Liver (tissue), 8 donors: ENCODE measurements at regions not wholly inside any gene's neighbourhood (a gene's known extent, or its start where the extent isn't known, plus 50 kb on each side); places are given as distances from the start of the nearest gene placed in this dataset.

ENCODE experiments used
- DNase-seq: peaks from one replicate; pipeline ENCODE4 v3.0.0-alpha.2; 2017; ENCODE audit warnings: low spot score
- H3K27ac ChIP-seq, 2 donors: one replicate each; pipeline ENCODE4 v1.7.0; 2013; ENCODE audit warnings: inconsistent platforms in 2 of 2, low read length in 2 of 2, control low read depth in 1 of 2, low read depth in 1 of 2, mild to moderate bottlenecking in 1 of 2
- H3K27me3 ChIP-seq, 4 donors: one replicate each; pipeline versions ENCODE4 v1.6.1 to v1.7.0; 2013; ENCODE audit warnings: low read length in 3 of 4, inconsistent platforms in 1 of 4, mild to moderate bottlenecking in 1 of 4, moderate library complexity in 1 of 4; ENCODE audit not compliant: control insufficient read depth in 4 of 4, insufficient read depth in 4 of 4
- H3K36me3 ChIP-seq, 4 donors: one replicate each; pipeline versions ENCODE4 v1.6.1 to v1.7.0; 2013; ENCODE audit warnings: low read length in 3 of 4, mild to moderate bottlenecking in 3 of 4, low read depth in 1 of 4, moderate library complexity in 1 of 4; ENCODE audit not compliant: control insufficient read depth in 4 of 4, insufficient read depth in 3 of 4
- H3K4me1 ChIP-seq, 4 donors: one replicate each; pipeline versions ENCODE4 v1.6.1 to v1.7.0; 2013; ENCODE audit warnings: low read length in 3 of 4, mild to moderate bottlenecking in 3 of 4, moderate library complexity in 1 of 4; ENCODE audit not compliant: control insufficient read depth in 4 of 4, insufficient read depth in 4 of 4
- H3K4me3 ChIP-seq, 3 donors: one replicate each; pipeline versions ENCODE4 v1.6.1 to v1.7.0; 2013; ENCODE audit warnings: low read length in 3 of 3, control low read depth in 1 of 3, low read depth in 1 of 3, mild to moderate bottlenecking in 1 of 3
- H3K9ac ChIP-seq, 2 donors: one replicate each; pipeline ENCODE4 v1.7.0; 2013; ENCODE audit warnings: low read length in 2 of 2, mild to moderate bottlenecking in 2 of 2, moderate library complexity in 2 of 2, control low read depth in 1 of 2, low read depth in 1 of 2
- H3K9me3 ChIP-seq, 4 donors: one replicate each; pipeline versions ENCODE4 v1.6.1 to v1.7.0; 2013; ENCODE audit warnings: low read length in 3 of 4; ENCODE audit not compliant: control insufficient read depth in 4 of 4
- ATF3 ChIP-seq: IDR thresholded peaks from 2 replicates; pipeline ENCODE4 v1.6.1; 2016; ENCODE audit warnings: antibody characterized with exemption
- EGR1 ChIP-seq, 2 donors: IDR thresholded peaks; 2 replicates each; pipeline ENCODE4 v1.6.1; 2016 to 2018; ENCODE audit warnings: antibody characterized with exemption in 2 of 2, low read depth in 2 of 2
- FOXA1 ChIP-seq: IDR thresholded peaks from 2 replicates; pipeline ENCODE4 v1.6.1; 2016; ENCODE audit warnings: antibody characterized with exemption
- FOXA2 ChIP-seq: IDR thresholded peaks from 2 replicates; pipeline ENCODE4 v1.6.1; 2016; ENCODE audit warnings: antibody characterized with exemption
- GABPA ChIP-seq, 2 donors: IDR thresholded peaks in 1 of 2; conservative IDR thresholded peaks in 1 of 2; 2 replicates each; pipeline ENCODE4 v1.6.1; 2016; ENCODE audit warnings: antibody characterized with exemption in 2 of 2, mild to moderate bottlenecking in 1 of 2, moderate library complexity in 1 of 2
- HNF4A ChIP-seq, 2 donors: conservative IDR thresholded peaks; 2 replicates each; pipeline ENCODE4 v1.6.1; 2016; ENCODE audit warnings: antibody characterized with exemption in 2 of 2, mild to moderate bottlenecking in 2 of 2
- HNF4G ChIP-seq: IDR thresholded peaks from 2 replicates; pipeline ENCODE4 v1.6.1; 2016; ENCODE audit warnings: antibody characterized with exemption
- JUND ChIP-seq, 2 donors: IDR thresholded peaks; 2 replicates each; pipeline ENCODE4 v1.6.1; 2016; ENCODE audit warnings: antibody characterized with exemption in 2 of 2
- NR2F2 ChIP-seq: IDR thresholded peaks from 2 replicates; pipeline ENCODE4 v1.6.1; 2016; ENCODE audit warnings: antibody characterized with exemption
- RAD21 ChIP-seq, 2 donors: IDR thresholded peaks; 2 replicates each; pipeline ENCODE4 v1.6.1; 2016; ENCODE audit warnings: antibody characterized with exemption in 2 of 2, mild to moderate bottlenecking in 2 of 2
- RXRA ChIP-seq, 2 donors: IDR thresholded peaks; 2 replicates each; pipeline ENCODE4 v1.6.1; 2017 to 2018; ENCODE audit warnings: antibody characterized with exemption in 2 of 2, mild to moderate bottlenecking in 1 of 2
- SP1 ChIP-seq: IDR thresholded peaks from 2 replicates; pipeline ENCODE4 v1.6.1; 2018; ENCODE audit warnings: antibody characterized with exemption, mild to moderate bottlenecking
- TAF1 ChIP-seq: conservative IDR thresholded peaks from 2 replicates; pipeline ENCODE4 v1.6.1; 2016; ENCODE audit warnings: antibody characterized with exemption, mild to moderate bottlenecking
- YY1 ChIP-seq: IDR thresholded peaks from 2 replicates; pipeline ENCODE4 v1.6.1; 2016; ENCODE audit warnings: antibody characterized with exemption, mild to moderate bottlenecking
- WGBS: extraction: QIAGEN DNeasy Blood & Tissue Kit; methylation state at CpG from one replicate; pipeline ENCODE4 v1.1.7; 2013; 5-methylcytosine and 5-hydroxymethylcytosine counted together
- TF ChIP-seq, protein P1 (sequence below): IDR thresholded peaks from 2 replicates; pipeline ENCODE4 v1.6.1; 2016; ENCODE audit warnings: antibody characterized with exemption
- TF ChIP-seq, protein P2 (sequence below): IDR thresholded peaks from 2 replicates; pipeline ENCODE4 v1.6.1; 2016; ENCODE audit warnings: antibody characterized with exemption, mild to moderate bottlenecking
- TF ChIP-seq, protein P3 (sequence below): IDR thresholded peaks from 2 replicates; pipeline ENCODE4 v1.6.1; 2016; ENCODE audit warnings: antibody characterized with exemption
- TF ChIP-seq, protein P4 (sequence below): fragments of 150-350 bp; IDR thresholded peaks from 2 replicates; pipeline ENCODE4 v1.5.1; 2017; ENCODE audit warnings: improper control_type of control experiment, low read depth, low read length; ENCODE audit not compliant: missing input control
- donor health status: healthy.
- donor health status: healthy.
- donor health status: healthy.
- donor health status: healthy.
- donor health status: healthy.

- Histone ChIP-seq H3K4me3 (no peak overlapping the region), H3K36me3 (no peaks in the 10 kb centered on the region), H3K27ac (no peak overlapping the region), H3K27me3 (no peaks in the 10 kb centered on the region), H3K4me1 (no peaks in the 10 kb centered on the region), H3K9me3 (no peaks in the 10 kb centered on the region), H3K9ac (no peak overlapping the region)
- 94% methylated on average over 2 of the region's 2 CpGs for WGBS
- TF ChIP-seq HNF4A (conservative IDR thresholded peaks at IDR 0.05) (no peak), NR2F2 (no peak), SP1 (no peak), RAD21 (IDR thresholded peaks at IDR 0.05) (no peak), JUND (IDR thresholded peaks at IDR 0.05) (no peak), EGR1 (IDR thresholded peaks at IDR 0.05; ENCODE audit: low read depth in 2 of 2) (no peak), FOXA1 (no peak), TAF1 (no peak), YY1 (no peak), GABPA (IDR thresholded peaks at IDR 0.05 in 1 of 2, conservative IDR thresholded peaks at IDR 0.05 in 1 of 2) (no peak), ATF3 (no peak), RXRA (IDR thresholded peaks at IDR 0.05) (no peak), HNF4G (no peak)
- TF ChIP-seq, protein P1, sequence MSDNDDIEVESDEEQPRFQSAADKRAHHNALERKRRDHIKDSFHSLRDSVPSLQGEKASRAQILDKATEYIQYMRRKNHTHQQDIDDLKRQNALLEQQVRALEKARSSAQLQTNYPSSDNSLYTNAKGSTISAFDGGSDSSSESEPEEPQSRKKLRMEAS: no peak
- TF ChIP-seq, protein P2, sequence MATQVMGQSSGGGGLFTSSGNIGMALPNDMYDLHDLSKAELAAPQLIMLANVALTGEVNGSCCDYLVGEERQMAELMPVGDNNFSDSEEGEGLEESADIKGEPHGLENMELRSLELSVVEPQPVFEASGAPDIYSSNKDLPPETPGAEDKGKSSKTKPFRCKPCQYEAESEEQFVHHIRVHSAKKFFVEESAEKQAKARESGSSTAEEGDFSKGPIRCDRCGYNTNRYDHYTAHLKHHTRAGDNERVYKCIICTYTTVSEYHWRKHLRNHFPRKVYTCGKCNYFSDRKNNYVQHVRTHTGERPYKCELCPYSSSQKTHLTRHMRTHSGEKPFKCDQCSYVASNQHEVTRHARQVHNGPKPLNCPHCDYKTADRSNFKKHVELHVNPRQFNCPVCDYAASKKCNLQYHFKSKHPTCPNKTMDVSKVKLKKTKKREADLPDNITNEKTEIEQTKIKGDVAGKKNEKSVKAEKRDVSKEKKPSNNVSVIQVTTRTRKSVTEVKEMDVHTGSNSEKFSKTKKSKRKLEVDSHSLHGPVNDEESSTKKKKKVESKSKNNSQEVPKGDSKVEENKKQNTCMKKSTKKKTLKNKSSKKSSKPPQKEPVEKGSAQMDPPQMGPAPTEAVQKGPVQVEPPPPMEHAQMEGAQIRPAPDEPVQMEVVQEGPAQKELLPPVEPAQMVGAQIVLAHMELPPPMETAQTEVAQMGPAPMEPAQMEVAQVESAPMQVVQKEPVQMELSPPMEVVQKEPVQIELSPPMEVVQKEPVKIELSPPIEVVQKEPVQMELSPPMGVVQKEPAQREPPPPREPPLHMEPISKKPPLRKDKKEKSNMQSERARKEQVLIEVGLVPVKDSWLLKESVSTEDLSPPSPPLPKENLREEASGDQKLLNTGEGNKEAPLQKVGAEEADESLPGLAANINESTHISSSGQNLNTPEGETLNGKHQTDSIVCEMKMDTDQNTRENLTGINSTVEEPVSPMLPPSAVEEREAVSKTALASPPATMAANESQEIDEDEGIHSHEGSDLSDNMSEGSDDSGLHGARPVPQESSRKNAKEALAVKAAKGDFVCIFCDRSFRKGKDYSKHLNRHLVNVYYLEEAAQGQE: no peak
- TF ChIP-seq, protein P3, sequence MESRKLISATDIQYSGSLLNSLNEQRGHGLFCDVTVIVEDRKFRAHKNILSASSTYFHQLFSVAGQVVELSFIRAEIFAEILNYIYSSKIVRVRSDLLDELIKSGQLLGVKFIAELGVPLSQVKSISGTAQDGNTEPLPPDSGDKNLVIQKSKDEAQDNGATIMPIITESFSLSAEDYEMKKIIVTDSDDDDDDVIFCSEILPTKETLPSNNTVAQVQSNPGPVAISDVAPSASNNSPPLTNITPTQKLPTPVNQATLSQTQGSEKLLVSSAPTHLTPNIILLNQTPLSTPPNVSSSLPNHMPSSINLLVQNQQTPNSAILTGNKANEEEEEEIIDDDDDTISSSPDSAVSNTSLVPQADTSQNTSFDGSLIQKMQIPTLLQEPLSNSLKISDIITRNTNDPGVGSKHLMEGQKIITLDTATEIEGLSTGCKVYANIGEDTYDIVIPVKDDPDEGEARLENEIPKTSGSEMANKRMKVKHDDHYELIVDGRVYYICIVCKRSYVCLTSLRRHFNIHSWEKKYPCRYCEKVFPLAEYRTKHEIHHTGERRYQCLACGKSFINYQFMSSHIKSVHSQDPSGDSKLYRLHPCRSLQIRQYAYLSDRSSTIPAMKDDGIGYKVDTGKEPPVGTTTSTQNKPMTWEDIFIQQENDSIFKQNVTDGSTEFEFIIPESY: no peak
- TF ChIP-seq, protein P4, sequence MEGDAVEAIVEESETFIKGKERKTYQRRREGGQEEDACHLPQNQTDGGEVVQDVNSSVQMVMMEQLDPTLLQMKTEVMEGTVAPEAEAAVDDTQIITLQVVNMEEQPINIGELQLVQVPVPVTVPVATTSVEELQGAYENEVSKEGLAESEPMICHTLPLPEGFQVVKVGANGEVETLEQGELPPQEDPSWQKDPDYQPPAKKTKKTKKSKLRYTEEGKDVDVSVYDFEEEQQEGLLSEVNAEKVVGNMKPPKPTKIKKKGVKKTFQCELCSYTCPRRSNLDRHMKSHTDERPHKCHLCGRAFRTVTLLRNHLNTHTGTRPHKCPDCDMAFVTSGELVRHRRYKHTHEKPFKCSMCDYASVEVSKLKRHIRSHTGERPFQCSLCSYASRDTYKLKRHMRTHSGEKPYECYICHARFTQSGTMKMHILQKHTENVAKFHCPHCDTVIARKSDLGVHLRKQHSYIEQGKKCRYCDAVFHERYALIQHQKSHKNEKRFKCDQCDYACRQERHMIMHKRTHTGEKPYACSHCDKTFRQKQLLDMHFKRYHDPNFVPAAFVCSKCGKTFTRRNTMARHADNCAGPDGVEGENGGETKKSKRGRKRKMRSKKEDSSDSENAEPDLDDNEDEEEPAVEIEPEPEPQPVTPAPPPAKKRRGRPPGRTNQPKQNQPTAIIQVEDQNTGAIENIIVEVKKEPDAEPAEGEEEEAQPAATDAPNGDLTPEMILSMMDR: no peak
- no peak for DNase-seq
These were observed 351.8 kb downstream of the FRK start for GRCh38 chr6:115708850-115709249.

DNA sequence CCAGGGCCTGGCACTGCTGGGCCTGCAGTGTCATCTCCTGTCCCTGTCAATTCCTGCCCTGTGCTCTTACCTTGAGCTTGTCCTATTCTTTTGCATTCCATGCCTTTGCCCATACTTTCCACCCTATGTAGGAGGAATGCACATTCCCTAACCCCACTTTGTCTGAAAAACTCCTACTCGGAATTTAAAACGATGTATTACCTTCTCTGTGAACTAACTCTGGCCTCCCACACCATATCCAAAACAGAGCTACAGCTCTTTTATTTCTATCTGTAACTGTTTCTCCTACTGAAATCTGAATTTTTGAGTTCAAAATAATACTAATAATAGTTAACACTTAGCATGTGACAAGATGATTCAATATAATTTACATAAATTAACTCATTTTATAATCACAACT, 353.7 kb downstream of the FRK start:
- Histone ChIP-seq H3K36me3 (no peaks in the 10 kb centered on the region), H3K27ac (no peak overlapping the region), H3K27me3 (no peaks in the 10 kb centered on the region), H3K9ac (no peak overlapping the region), H3K4me1 (no peaks in the 10 kb centered on the region), H3K9me3 (no peaks in the 10 kb centered on the region), H3K4me3 (no peak overlapping the region)
- 89% methylated on average over 2 of the region's 2 CpGs for WGBS
- DNase-seq: no peak
- TF ChIP-seq JUND (IDR thresholded peaks at IDR 0.05): no peak
- no peak for TF ChIP-seq EGR1 (IDR thresholded peaks at IDR 0.05; ENCODE audit: low read depth in 2 of 2)
- no peak for TF ChIP-seq FOXA2
- TF ChIP-seq, protein P1: no peak
- no peak for TF ChIP-seq RAD21 (IDR thresholded peaks at IDR 0.05)
- TF ChIP-seq SP1: no peak
- TF ChIP-seq FOXA1: no peak
- TF ChIP-seq YY1: no peak
- no peak for TF ChIP-seq RXRA (IDR thresholded peaks at IDR 0.05)
- TF ChIP-seq GABPA (IDR thresholded peaks at IDR 0.05 in 1 of 2, conservative IDR thresholded peaks at IDR 0.05 in 1 of 2): no peak
- no peak for TF ChIP-seq HNF4A (conservative IDR thresholded peaks at IDR 0.05)
- TF ChIP-seq NR2F2: no peak
